ENCODE measurements at regions not wholly inside any gene's neighbourhood (a gene's known extent, or its start where the extent isn't known, plus 50 kb on each side); places are given as distances from the start of the nearest gene placed in this dataset.

DNA sequence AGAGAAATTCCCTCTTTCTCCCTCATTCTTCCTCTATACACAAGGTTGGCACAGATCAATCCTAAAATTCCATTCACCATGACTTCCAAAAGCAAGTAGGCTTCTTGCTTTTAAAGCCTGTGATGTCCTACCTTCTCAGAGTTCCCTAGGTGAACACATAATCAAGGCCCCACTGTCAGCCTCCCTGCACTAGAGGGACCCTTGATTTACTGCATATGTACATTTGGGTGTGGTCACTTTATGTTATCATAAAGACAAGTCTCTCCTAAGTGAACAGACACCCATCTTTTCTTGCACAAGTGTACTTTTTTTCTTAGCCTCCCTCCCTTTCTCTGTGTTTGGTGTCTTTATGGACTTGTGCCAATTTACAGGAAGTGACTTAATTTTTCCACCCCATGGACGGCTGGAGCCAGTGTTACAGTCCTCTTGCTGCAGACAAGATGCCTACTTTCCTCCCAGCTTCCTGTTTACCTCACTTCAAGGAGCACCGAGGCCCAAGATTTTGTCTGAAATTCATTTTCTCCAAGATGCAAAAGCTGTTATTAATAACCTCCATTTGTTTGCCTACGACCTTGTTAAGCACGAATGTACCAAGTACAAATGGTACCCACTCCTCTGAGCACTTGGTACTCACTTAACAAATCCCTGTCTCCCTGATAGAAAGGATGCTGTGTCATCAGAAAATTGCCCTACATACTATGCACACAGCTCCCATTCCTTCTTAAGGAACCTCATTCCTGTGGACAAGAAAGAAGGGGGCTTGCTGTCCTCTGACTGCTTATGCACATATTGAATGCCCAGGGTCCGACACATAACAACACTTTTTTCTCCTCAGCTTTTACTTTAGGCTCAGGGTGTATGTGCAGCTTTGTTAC, 82.8 kb upstream of the SLC44A3 start:
- TF ChIP-seq, protein P1, sequence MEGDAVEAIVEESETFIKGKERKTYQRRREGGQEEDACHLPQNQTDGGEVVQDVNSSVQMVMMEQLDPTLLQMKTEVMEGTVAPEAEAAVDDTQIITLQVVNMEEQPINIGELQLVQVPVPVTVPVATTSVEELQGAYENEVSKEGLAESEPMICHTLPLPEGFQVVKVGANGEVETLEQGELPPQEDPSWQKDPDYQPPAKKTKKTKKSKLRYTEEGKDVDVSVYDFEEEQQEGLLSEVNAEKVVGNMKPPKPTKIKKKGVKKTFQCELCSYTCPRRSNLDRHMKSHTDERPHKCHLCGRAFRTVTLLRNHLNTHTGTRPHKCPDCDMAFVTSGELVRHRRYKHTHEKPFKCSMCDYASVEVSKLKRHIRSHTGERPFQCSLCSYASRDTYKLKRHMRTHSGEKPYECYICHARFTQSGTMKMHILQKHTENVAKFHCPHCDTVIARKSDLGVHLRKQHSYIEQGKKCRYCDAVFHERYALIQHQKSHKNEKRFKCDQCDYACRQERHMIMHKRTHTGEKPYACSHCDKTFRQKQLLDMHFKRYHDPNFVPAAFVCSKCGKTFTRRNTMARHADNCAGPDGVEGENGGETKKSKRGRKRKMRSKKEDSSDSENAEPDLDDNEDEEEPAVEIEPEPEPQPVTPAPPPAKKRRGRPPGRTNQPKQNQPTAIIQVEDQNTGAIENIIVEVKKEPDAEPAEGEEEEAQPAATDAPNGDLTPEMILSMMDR (IDR thresholded peaks at IDR 0.05), result no peak
- no peak for TF ChIP-seq POLR2A (IDR thresholded peaks at IDR 0.05)
- no peak for TF ChIP-seq EP300 (IDR thresholded peaks at IDR 0.05)
- TF ChIP-seq POLR2AphosphoS5 (IDR thresholded peaks at IDR 0.05), result no peak
